IPS DF 19.7 (cell line): ENCODE measurements at regions not wholly inside any gene's neighbourhood (a gene's known extent, or its start where the extent isn't known, plus 50 kb on each side); places are given as distances from the start of the nearest gene placed in this dataset.
"Not testable (repeated sequence)": the region's sequence is repeated elsewhere in the genome, so short reads cannot be mapped to it uniquely, and the experiment has no call there.

Experiments used
- DNase-seq: peaks from one replicate; pipeline ENCODE4 v3.0.0-alpha.2; 2013; ENCODE audit warnings: low read depth, low spot score

DNA sequence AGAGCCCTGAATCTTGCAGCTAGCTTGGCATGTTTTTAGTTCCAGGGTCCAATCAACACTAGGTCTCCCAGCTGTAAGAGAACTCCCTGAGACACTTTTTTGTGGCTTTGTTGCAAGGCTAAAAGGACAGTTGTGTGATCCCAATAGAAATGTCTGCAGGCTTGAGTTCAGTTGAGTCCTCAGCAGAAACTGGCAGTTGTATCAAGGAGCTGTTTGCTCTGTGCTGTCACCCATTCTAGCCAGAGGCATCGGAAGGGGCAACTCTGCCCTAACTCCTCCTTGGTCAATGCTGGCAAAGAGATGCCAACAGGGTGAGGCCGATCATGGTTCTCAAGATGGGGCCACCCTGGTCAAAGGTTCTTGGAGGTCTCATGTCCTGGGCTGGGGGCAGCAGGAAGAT is 224.1 kb downstream of the BUB3 start:
- DNase-seq = no peak

DNA sequence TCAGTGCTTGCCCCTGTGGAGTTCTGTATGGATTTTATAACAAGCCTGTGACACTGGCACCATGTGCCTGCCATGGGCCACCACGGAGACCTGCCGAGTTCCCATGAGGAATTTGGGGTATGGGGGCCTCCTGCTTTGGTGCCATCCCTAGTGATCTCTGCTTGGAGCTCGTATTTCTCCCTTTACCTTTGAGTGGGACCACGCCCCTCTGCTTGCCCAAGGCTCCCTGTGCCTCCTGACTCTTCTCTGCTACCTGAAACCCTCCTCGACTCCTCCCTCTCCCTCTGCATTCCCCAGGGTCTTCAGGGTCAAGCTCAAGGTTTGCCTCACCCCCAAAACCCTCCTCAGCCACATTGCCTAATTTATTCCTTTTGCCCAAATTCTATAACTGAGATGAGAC is 225.0 kb downstream of the BUB3 start:
- DNase-seq = no peak

DNA sequence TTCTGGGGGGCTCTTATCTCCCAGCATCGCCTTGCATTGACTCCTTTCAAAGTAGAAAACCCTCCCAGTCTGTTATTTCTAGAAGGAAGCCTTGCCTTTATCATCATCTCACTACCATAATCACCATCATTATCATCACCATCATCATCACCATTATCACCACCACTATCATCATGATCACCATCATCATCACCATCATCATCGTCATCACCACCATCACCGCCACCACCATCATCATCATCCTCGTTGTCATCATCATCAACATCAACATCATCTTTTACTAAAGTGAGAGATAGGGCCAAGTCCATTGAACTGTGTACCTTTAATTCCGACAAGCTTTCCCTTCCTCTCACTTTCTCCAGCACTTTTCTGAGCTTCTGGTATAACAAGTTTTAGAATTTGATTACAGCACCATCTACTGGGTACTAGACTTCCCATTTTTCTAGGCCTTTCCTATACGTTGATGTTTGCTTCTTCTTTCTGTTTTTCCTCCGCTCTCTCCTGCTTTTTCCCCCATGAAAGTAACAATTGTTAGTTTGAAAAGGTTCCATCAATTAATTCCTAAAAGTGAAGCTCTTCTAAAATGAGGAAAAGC is 226.4 kb downstream of the BUB3 start:
- DNase-seq = no peak

DNA sequence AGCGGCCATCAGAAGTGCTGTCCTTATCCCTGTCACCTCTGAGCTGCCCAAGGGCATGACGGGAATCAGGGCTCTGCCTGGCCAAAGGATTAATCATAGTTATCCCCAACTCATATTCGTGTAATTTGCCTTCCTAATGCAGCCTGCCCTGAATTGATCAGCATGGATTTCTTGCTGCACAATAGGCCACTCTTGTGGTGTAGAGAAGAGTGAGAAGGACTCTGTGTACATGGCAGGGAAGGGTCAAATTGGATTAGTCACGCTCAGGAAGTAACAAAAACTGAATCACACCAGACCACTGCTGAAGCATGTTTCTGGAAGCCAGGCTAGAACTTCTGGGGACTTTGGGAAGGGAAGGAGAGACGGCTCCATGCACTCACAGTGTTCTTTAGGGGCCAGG is 227.0 kb downstream of the BUB3 start:
- no peak for DNase-seq

DNA sequence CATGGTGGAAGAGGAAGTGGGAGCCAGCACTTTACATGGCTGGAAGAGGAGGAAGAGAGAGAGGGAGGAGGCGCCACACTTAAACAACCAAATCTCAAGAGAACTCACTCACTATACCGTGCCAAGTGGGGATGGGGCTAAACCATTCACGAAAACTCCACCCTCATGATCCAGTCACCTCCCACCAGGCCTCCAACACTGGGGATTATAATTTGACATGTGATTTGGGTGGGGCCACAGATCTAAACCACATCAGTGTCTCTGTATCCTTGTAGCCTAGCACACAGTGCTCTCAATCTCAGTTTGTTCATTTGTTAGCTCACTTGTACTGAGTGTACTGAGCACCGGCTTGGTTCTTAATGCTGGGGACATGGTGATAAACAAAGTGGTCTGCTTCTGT is 228.3 kb downstream of the BUB3 start:
- no peak for DNase-seq

DNA sequence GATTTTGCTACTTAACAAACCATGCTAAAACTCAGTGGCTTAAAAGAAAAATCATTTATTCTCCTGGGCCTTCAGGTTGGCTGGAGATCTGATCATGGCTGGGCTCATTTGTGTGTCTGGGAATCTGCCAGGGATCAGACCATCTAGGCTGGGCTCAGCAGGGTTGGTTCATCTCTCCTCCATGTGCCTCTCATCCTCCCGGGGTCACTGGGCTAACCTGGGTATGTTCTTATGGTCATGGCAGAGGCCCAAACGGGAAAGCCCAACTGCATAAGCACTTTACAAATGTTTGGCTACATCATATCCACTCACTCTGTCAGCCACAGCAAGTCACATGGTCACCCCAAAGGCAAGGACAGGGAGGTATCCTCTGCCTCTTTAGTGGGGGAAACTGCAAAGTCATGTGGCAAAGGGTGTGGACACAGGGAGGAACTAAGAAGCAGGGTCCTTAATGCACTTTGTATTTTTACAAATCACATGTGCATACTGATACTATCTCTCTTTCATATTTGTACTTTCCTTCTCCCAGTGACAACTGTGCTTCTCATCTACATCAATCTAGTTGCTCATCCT is 231.4 kb downstream of the BUB3 start:
- no peak for DNase-seq

DNA sequence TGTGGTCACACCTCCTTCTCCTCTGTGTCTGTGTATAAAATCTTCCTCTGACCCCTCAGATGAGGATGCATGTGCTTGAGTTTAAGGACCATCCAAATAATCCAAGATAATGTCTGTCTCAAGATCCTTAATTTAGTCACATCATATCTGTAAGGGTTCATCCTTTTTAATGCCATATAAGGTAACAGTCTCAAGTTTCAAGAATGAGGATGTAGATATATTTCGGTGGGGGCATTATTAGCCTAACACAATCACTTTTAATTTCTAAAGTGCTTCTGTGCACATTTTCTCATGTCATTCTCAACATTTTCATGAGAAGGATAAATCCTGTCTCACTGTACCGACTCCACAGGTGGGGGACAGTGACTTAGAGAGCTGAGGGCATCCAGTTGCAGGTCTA is 235.3 kb downstream of the BUB3 start:
- DNase-seq = no peak

DNA sequence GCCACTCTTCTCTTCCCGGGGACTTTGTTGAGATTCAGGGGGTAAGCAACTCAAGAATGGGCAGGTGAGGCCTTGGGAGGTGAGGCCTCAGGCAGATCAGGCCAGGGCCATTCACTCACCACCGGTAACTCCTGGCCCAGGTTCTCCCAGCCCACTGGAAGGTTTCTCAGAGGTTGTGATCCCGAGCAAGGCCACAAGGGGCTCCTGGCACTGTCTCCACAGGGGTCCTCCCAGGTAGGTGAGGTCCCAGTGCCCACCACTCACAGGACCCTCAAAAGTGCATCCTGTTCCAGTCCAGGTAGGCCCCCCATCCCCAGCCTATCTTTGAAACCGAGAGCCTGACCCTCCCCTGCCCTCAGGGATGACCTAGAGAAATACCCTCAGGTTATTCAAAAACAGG is 236.1 kb downstream of the BUB3 start:
- DNase-seq = no peak

DNA sequence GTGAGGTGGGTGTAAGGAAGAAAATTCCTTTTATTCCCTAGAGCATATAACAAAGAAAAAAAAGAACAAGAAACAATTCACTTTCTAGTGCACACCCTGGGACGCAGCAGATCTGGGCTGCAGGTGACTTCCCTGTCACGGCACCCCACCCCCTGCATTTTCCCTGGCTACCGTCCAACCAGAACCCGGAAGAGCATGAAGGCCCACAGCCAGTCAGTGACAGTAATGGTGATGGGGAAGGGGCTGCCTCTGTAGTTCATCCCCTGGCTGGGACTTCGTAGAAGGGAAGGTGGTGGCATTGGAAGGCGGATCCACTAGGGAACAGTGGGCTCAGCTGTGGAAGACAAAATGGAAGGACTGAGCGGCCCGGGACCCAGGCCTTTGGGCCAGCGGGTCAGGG is 236.7 kb downstream of the BUB3 start:
- DNase-seq = no peak

DNA sequence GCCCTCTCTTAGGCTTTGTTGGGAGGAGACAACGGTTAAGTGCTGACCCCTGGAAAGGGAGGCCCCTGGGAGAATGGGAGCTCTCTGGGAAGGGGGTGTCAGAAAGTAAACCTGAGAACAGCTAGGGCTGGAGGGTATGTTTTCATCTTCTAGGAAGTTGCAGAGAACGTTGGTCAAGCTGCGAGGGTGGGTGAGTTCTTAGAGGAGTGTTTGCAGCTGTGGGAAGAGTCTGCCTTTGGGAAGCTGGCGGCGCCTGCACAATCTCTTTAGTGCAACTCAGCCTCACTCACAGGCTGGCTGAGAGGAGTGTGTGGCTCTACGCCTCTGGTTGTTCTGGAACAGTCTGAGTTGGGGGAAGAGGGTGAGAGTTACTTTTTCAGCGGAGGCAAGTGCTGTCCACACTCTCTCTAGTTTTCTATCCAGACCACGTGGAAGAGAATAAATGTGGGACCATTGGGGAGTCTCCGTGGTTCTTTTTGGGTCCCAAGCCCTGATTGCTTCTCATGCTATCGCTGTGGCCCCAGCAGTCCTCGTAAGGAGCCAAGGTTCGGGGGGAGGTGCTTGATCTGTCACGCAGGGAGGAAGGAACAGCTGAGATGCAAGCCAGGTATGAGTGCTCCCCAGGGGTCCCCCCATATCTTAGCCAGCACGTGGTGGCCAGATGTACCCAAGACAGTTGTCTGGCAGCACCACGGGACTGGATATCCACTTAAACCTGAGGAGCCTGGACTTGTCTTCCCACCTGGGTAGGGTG is 237.2 kb downstream of the BUB3 start:
- DNase-seq = no peak

DNA sequence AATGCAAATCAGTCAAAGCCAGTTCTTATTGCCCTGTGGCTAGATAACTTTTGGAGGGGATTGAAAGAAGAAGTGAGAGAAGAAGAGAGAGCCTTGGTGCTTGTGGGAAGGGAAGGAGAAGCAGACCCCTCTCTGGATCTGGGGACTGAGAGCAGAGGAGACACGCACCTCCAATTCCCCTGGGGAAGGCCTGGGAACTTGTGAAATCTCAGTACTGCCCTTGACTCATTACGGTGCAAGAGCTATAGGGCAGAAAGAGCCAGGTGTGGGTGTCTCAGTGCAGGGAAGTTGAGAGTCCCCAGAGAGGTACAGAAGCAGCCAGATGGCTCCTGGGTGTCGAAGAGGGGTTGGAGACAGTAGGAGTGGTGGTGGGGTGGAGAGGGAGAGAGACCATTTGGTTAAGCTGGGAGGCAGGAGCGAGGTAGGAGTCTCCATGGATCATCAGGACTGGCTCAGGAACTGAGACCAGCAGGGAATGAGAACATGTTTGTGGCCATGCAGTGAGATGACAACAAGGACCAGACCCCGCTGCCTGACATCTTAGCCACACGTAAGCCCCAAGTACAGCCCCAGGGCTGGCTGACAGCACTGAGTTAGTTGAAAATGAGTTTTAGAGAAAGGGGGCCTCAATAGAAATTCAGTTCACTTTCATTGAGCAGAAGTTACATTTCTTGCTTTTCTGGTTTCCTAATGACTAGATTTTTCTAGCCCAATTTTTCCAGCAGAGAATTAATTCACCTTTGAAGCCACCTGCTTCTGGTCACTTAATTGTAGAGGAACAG is 238.2 kb downstream of the BUB3 start:
- DNase-seq = no peak

DNA sequence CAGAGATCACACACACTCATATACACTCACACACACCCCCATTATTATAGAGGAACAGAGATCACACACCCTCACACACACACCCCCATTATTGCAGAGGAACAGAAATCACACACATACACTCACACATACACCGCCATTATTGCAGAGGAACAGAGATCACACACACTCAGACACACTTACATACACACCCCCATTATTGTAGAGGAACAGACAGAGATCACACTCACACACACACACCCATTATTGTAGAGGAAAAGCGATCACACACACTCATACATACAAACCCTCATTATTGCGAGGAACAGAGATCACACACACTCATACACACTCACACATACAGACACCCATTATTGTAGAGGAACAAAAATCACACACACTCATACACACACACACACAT is 239.0 kb downstream of the BUB3 start:
- no peak for DNase-seq

DNA sequence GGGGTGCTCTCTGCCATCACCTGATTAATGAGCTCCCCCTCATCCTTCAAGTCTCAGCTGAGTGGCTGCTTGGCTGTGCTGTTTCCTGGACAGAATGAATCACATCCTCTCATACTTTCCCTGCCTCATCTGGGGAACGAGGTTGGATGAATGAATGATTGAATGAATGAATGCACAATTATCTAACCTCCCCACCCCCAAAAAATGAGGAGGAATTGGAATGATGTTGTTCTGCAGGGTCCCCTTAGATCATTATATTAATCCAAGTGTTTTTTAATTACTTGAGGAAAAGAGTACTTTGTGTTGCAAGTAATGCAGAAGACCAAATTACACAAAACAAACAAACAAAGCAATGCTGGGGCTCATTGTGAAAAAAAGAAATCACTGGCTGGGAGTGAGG is 240.2 kb downstream of the BUB3 start:
- DNase-seq = no peak

DNA sequence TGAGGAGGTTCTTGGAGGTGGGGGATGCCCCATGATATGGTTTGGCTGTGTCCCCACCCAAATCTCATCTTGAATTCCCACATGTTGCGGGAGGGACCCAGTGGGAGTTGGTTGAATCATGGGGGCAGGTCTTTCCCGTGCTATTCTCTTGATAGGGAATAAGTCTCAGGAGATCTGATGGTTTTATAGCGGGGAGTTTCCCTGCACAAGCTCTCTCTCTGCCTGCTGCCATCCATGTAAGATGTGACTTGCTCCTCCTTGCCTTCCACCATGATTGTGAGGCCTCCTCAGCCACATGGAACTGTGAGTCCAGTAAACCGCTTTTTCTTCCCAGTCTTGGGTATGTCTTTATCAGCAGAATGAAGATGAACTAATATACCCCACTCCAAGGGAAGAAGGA is 241.0 kb downstream of the BUB3 start:
- DNase-seq = not testable (repeated sequence)

DNA sequence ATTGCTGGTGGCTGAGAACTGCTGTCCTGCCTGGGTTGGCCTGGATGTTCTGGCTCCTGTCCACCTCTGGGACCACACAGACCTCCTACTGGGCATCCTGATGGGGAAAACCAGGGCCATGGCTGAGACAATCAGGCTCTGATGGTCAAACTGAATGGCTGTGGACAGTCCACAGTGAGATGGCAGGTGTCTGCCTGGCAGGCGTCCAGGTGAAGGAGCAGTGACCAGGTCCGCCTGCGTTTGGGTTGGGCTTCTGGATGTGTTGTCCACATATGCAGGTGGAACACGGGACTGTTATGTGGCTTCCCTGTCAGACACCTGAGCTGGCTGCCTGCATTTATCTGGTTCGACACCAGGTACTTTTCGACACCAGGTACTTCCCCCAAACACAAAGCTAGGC is 241.7 kb downstream of the BUB3 start:
- DNase-seq = no peak

DNA sequence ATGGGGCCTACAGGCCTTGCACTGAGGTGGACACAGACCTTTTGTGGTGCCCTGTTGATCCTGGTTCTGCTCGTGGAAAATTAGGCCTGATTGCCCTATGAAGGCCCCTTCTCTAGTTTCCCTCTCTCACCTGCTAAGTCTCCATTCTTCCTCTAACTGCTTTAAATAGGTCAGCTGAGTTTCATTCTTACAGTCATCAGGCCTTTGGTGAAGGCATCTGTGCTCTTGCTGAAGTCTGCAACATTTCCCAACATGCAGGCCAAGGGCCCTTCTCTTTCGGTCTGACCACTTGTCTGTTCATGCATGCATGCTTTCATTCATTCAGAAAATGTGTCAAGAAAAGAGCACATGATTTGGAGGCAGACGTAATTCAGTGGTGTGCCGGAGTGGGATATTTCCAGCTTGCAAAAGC is 244.0 kb downstream of the BUB3 start:
- no peak for DNase-seq

DNA sequence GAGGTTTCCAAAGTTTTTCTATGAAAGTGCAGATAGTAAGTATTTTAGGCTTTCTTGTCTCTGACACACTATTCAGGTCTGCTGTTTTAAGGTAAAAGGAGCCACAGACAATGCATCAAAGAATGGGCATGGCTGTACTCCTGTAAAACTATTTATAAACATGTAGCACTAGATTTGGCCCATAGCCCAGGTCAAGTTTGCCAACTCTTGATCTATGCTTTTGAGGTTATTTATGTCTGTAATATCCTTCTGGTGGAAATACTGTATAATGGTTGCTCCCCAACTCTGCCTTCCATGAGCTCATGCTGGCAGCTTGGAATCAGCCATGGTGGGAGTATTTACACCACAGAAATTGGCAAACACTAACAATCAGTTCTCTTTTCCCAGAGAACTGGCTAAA is 244.6 kb downstream of the BUB3 start:
- DNase-seq = no peak

DNA sequence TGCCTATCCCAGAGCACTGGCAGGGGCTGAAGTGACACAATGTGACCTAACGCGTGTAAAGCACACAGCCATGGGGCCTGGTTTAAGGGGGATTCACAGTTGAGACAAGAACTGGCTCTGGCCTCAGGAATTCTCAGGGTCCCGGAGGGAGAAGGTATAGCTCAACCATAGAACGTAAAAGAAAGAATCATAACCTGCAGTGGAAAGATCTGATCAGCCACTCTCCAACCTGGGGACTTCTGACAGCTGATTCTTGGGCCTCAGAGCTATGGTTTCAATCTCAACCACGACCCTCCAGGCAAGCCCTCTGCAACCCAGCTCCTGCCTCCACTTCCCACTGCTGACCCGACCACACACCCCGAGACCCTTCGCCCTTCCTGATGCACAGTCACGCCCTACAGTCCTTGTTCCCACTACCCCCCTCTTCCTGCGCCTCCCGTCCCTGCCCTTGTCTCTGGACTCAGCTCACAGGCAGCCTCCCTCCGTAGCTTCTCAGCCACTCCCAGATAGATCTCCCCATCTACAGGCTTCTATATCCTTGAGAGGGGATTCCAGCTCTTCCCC is 245.2 kb downstream of the BUB3 start:
- DNase-seq = no peak

DNA sequence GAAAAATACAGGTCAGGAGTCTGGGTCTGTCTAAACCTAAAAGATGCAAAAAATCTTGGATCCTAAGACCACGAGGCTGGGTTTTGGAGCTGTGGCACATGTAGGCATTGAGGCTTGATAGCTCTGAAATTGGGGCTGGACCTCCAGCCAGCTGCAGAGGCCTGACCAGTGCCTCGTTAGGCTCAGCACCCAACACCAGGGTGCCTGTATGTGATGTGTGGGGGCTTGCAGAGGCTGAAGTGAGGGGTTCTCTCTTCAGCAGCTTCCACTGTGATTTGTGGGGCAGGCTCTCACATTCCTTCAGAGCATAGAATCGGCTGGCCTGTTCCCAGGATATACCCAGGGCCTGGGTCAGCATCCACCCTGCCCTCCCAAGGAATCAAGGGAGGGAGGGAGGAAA is 247.8 kb downstream of the BUB3 start:
- no peak for DNase-seq

DNA sequence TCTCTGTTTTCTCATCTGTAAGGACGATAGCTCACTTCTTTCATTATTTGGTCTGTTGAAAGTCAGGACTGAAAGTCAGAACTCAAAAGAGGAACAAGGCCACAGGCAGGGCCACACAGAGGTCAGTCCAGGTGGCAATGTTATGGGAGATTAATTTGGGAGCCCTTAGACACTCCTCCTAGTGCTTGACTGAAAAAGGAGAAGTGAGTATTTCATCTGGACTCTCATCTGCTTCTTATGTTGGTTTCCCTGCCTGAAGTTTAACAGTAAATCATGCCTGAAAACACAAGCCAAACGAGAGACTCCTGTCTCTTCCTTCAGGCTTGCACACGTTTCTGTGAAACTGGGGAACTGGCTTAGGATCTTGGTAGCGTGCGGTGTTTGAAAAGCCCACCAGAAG is 248.5 kb downstream of the BUB3 start:
- DNase-seq = no peak

DNA sequence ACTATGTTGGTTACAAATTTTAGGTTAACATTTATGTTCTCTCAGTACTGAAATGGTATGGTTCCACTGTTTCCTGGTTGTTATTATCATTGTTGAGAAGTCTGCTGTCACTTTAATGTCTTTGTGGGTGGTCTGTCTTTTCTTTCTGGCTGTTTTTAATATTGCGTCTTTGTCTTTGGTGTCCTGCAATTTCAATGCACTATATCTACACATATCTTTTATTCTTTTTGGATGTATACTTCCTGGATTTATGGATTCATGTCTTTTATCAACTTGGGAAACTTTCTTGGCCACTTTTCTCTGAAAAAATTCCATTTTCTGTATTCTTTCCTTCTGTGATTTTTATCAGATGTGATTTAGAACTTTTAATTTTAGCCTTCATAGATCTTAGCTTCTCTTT is 250.2 kb downstream of the BUB3 start:
- no peak for DNase-seq

DNA sequence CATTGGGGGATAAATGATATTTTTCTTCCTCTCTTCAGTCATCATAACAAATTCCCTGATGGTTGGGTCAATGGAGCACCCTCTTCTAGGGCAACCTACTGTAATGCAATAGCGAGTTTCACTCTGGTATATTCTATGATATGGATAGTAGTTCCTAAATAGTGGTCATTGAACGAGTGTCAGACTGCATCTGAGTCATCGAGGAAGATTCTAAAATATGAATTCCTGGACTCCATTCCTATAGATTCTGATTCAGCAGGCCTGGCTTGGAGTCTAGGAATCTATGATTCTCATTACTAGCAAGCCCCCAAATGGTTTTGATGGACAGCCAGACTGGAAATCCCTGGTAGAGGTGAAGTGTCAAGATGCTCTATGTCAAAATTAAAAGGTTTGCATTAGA is 254.5 kb downstream of the BUB3 start:
- DNase-seq = no peak
